GM13976 (cell line): ENCODE measurements at regions not wholly inside any gene's neighbourhood (a gene's known extent, or its start where the extent isn't known, plus 50 kb on each side); places are given as distances from the start of the nearest gene placed in this dataset.

Experiments
- DNase-seq: peaks from one replicate; pipeline ENCODE4 v3.0.0; 2012; ENCODE audit warnings: low spot score
- CTCF ChIP-seq: IDR thresholded peaks from 2 replicates; pipeline ENCODE4 v1.5.1; 2012; ENCODE audit warnings: borderline replicate concordance, mild to moderate bottlenecking; ENCODE audit not compliant: insufficient read depth; ENCODE audit errors: extremely low read depth, missing control alignments, control extremely low read depth
- in situ Hi-C: fragments of 300-500 bp; cut with MboI; formaldehyde crosslinking; loops from one replicate; pipeline ENCODE4 v1.12.0; 2022; ENCODE audit warnings: low sequenced_read_pairs, mixed read lengths, inconsistent platforms; ENCODE audit not compliant: unreplicated experiment

- TF ChIP-seq CTCF: no peak
- DNase-seq: no peak
- in situ Hi-C loops: no loop called here
Measured at GRCh38 chr2:21326152-21326551, 202.4 kb downstream of the TDRD15 start.

GRCh38 chr2:21328177-21328576 lies 204.4 kb downstream of the TDRD15 start:
- TF ChIP-seq CTCF: no peak
- in situ Hi-C loops: no loop called here
- DNase-seq: no peak

- DNase-seq: no peak
- in situ Hi-C loops: no loop called here
- TF ChIP-seq CTCF: no peak
Measured at GRCh38 chr2:21330786-21331391, 207.1 kb downstream of the TDRD15 start.

- no peak for TF ChIP-seq CTCF
- no peak for DNase-seq
- in situ Hi-C loops: no loop called here
Measured at GRCh38 chr2:21331625-21332370, 208.0 kb downstream of the TDRD15 start.

GRCh38 chr2:21332993-21333625 lies 209.3 kb downstream of the TDRD15 start:
- no peak for TF ChIP-seq CTCF
- DNase-seq: no peak

GRCh38 chr2:21333684-21334083 lies 209.9 kb downstream of the TDRD15 start:
- no peak for DNase-seq
- TF ChIP-seq CTCF: no peak
- in situ Hi-C loops: no loop called here

More at GRCh38 chr2:21332993-21333625, 209.3 kb downstream of the TDRD15 start:
- in situ Hi-C loops: no loop called here
